ENCODE measurements at regions not wholly inside any gene's neighbourhood (a gene's known extent, or its start where the extent isn't known, plus 50 kb on each side); places are given as distances from the start of the nearest gene placed in this dataset.
"Not testable (repeated sequence)": the region's sequence is repeated elsewhere in the genome, so short reads cannot be mapped to it uniquely, and the experiment has no call there.

DNA sequence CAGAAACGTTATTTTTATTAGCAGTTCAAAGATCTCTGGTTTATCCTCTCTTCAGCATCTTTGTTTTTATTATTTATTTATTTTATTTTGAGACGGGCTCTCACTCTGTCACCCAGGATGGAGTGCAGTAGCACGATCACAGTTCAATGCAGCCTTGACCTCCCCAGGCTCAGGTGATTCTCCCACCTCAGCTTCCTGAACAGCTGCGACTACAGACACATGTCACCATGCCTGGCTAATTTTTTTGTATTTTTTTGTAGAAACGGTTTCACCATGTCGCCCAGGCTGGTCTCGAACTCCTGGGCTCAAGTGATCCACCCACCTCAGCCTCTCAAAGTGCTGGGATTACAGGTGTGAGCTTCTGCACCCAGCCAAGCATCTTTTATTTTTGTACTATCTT lies 147.7 kb downstream of the CDRT15L2 start:
- DNase-seq, H3K27me3 Mint-ChIP-seq, POLR2A ChIA-PET, H3K4me3 Mint-ChIP-seq, ATAC-seq, H3K36me3 Mint-ChIP-seq, H3K27ac Mint-ChIP-seq, H3K9me3 Mint-ChIP-seq: not testable (repeated sequence)
- peaks cover 0 to 13% (median 0%) of the 10 kb centered on the region in 4 donors for H3K4me1 Mint-ChIP-seq

DNA sequence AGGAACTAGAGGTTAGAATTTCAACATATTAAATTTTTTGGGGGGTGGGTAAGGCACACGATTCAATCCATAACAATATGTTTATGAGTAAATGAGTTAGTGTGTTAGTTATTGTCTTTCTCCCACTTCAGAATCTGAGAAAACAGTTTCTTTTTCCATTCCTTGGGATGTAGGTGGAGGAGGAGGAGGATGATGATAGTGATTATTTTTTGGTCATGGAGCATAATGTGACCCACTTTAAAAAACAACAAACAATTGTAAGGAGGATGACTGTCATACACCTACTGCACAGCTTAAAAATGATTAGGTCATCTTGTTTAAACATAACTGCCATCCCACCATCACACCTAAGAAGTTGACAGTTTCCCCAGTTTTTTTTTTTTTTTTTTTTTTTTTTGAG lies 148.7 kb downstream of the CDRT15L2 start:
- DNase-seq, result no peak
- H3K27me3 Mint-ChIP-seq, result peaks cover 0 to 7% (median 3%) of the 10 kb centered on the region in 5 donors
- peaks cover 0 to 13% (median 0%) of the 10 kb centered on the region in 4 donors for H3K4me1 Mint-ChIP-seq
- H3K9me3 Mint-ChIP-seq, result no peaks in the 10 kb centered on the region
- no peak overlapping the region for H3K4me3 Mint-ChIP-seq
- POLR2A ChIA-PET, result no interaction called here
- no peak for ATAC-seq
- H3K27ac Mint-ChIP-seq, result no peak overlapping the region
- H3K36me3 Mint-ChIP-seq, result no peaks in the 10 kb centered on the region

DNA sequence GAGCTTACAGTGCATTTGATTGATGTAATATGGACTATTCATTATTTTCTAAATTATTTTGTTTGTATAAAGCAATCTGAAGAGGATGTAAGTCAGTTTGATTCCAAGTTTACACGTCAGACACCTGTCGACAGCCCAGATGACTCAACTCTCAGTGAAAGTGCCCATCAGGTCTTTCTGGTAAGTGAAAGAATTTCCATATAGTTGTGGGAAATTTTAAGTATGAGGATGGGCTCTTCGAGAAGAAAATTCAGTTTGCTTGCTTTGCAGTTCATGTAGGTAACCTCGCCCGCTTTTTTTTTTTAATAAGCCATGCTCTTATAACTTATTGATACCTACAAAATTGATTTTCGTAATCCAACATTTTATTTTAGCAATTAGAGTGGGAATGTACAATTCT lies 151.6 kb downstream of the CDRT15L2 start:
- H3K27me3 Mint-ChIP-seq, ATAC-seq, H3K36me3 Mint-ChIP-seq, H3K27ac Mint-ChIP-seq, DNase-seq, H3K9me3 Mint-ChIP-seq, H3K4me1 Mint-ChIP-seq, H3K4me3 Mint-ChIP-seq, POLR2A ChIA-PET: not testable (repeated sequence)

DNA sequence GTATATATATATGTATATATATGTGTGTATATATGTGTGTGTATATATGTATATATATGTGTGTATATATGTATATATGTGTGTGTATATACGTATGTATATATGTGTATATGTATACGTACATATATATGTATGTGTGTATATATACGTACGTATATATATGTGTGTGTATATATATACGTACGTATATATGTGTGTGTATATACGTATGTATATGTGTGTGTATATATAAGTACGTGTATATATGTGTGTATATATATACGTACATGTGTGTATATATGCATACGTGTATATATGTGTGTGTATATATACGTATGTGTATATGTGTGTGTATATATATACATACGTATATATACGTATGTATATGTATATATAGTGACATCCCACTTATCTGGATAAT lies 154.4 kb downstream of the CDRT15L2 start:
- no peak overlapping the region for H3K4me3 Mint-ChIP-seq
- H3K27me3 Mint-ChIP-seq, result peaks cover 0 to 5% (median 3%) of the 10 kb centered on the region in 5 donors

DNA sequence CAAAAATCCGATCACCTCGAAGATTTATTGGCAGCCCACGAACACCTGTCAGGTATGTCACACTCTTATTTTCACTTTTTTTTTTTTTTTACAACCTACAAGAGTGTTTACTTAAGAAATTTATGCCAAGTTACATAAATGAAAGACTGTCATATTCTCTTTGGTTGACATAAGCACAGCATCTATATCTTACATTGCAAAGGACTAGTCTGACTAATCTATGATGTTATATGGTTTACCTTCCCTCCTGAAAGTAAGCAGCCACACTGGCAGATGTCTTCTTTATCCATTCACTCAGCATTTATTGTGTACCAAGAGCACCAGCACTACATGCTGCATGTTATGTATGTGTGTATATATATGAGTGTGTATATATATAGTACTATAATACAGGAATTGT lies 156.3 kb downstream of the CDRT15L2 start:
- Mint-ChIP-seq H3K4me3 (no peak overlapping the region), H3K36me3 (no peaks in the 10 kb centered on the region), H3K9me3 (no peaks in the 10 kb centered on the region), H3K27ac (no peak overlapping the region), H3K4me1 (peaks cover 0 to 2% (median 0%) of the 10 kb centered on the region in 4 donors), H3K27me3 (peaks cover 0 to 9% (median 3%) of the 10 kb centered on the region in 5 donors)
- ATAC-seq (no peak), DNase-seq (no peak)
- POLR2A ChIA-PET, result no interaction called here

More for the DNA sequence above, 154.4 kb downstream of the CDRT15L2 start:
- Mint-ChIP-seq H3K36me3 (no peaks in the 10 kb centered on the region), H3K9me3 (no peaks in the 10 kb centered on the region), H3K4me1 (peaks cover 0 to 2% (median 0%) of the 10 kb centered on the region in 4 donors), H3K27ac (no peak overlapping the region)
- no peak for DNase-seq
- POLR2A ChIA-PET, result no interaction called here
- no peak for ATAC-seq

DNA sequence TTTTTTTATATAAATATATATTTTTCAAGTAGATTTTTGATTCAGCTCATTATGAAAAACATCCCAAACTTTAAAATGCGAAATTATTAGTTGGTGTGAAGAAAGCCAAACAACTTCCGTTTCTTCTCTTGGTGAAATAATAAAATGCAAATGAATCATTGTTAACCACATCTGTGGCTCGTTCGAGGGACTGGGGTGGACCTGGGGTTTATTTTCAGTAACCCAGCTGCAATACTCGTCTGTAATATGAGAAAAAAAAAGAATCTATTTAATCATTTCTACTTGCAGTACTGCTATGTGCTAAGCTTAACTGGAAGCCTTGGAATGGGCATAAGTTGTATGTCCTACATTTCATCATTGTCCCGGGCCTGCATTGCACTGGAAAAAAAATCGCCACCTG lies 158.1 kb downstream of the CDRT15L2 start:
- H3K36me3 Mint-ChIP-seq, H3K4me3 Mint-ChIP-seq, ATAC-seq, H3K27ac Mint-ChIP-seq, POLR2A ChIA-PET, H3K9me3 Mint-ChIP-seq, H3K4me1 Mint-ChIP-seq, DNase-seq: not testable (repeated sequence)
- H3K27me3 Mint-ChIP-seq, result peaks cover 0 to 15% (median 3%) of the 10 kb centered on the region in 5 donors

DNA sequence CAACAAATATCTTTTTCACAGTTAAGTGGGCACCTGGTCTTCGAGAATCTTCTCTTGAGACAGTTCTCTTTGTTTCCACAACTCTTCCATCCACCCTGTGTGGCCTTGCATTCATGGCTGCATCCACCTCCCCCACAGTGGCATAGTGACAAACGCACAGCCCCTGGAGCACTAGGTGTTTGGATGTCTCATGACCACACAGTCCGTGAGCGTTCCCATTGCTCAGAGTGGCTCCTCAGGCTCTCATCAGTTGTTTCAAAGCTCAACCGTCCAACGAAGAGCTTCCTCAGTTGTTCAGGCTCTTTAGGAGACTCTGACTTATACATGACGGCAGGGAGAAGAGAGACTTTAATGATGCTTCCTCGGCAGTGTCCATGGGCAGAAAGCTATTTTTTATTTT lies 191.6 kb downstream of the CDRT15L2 start:
- no peak overlapping the region for H3K27ac Mint-ChIP-seq
- DNase-seq (no peak), ATAC-seq (no peak)
- no peaks in the 10 kb centered on the region for H3K9me3 Mint-ChIP-seq
- H3K4me1 Mint-ChIP-seq, result no peaks in the 10 kb centered on the region
- peaks cover 0 to 2% (median 0%) of the 10 kb centered on the region in 5 donors for H3K27me3 Mint-ChIP-seq
- POLR2A ChIA-PET, result no interaction called here
- H3K4me3 Mint-ChIP-seq, result no peak overlapping the region
- no peaks in the 10 kb centered on the region for H3K36me3 Mint-ChIP-seq

DNA sequence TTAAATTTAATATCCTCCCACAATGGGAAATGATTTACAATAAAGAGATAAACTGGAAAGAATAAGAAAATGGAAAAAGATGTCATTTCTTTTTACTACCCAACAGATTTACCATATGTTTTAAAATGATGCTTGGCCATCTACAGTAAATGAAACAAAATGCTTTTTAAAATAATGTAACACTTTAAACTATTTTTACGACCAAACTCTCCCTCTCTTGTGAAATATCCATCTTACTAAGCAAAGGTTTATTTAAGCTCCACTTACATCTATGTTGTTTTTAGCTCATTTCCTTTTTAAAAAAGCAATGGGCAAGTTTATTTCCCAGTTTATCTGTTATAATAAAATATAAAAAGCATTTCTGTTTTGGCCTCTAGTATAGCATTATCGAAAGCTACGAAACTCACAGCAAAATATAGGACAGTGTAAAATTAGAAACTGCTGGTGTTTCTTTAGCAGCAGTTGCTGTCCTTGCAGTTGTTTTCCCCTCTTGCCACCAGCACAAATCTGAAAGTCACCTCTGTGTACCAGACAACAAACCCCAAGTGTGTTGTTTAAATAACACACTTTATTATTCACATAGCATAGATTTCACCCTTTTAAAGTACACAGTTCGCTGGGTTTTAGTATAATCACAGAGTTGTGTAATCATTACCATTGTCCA lies 195.1 kb downstream of the CDRT15L2 start:
- no peak for ATAC-seq
- H3K4me3 Mint-ChIP-seq, result no peak overlapping the region

DNA sequence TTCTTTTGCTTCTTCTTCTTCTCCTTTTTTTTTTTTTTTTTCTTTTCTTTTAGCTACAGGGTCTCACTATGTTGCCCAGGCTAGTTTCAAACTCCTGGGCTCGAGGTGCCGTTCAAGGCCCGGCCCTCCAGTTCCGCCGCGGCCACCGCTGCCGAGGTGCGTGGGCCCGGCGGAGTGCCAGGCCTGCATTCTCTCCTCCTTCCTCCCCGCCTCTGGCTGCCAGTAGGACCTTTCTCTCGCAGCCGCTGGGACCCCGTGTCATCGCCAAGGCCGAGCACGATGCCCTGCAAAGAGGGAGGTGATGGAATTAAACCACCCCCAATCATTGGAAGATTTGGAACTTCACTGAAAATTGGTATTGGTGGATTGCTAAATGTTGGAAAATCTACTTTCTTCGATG lies 195.8 kb downstream of the CDRT15L2 start:
- no peak for DNase-seq
- Mint-ChIP-seq H3K4me3 (no peak overlapping the region), H3K27ac (no peak overlapping the region), H3K4me1 (peaks cover 0 to 2% (median 0%) of the 10 kb centered on the region in 4 donors), H3K9me3 (no peaks in the 10 kb centered on the region), H3K27me3 (peaks cover 0 to 4% (median 0%) of the 10 kb centered on the region in 5 donors), H3K36me3 (peaks cover 0 to 1% (median 0%) of the 10 kb centered on the region in 3 donors)
- ATAC-seq, result no peak
- POLR2A ChIA-PET, result no interaction called here

More for the DNA sequence above, 195.1 kb downstream of the CDRT15L2 start:
- Mint-ChIP-seq H3K9me3 (no peaks in the 10 kb centered on the region), H3K4me1 (peaks cover 0 to 2% (median 0%) of the 10 kb centered on the region in 4 donors), H3K27me3 (peaks cover 0 to 4% (median 0%) of the 10 kb centered on the region in 5 donors), H3K27ac (no peak overlapping the region), H3K36me3 (peaks cover 0 to 1% (median 0%) of the 10 kb centered on the region in 3 donors)
- DNase-seq, result no peak
- POLR2A ChIA-PET, result no interaction called here

DNA sequence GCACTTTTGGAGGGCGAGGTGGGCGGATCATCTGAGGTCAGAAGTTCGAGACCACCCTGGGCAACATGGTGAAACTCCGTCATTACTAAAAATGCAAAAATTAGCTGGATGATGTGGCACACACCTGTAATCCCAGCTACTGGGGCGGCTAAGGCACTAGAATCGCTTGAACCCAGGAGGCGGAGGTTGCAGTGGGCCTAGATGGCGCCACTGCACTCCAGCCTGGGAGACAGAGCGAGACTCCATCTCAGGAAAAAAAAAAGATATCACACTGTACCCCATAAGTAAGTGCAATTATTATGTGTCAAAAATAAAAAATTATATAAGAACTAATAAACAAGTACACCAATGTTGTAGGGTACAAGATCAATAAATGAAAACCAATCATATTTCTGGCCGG lies 200.0 kb downstream of the CDRT15L2 start:
- peaks cover 0 to 1% (median 0%) of the 10 kb centered on the region in 3 donors for H3K36me3 Mint-ChIP-seq
- no peak overlapping the region for H3K4me3 Mint-ChIP-seq
- no peak for DNase-seq
- no peak for ATAC-seq
- POLR2A ChIA-PET, result no interaction called here
- peaks cover 0 to 10% (median 3%) of the 10 kb centered on the region in 5 donors for H3K27me3 Mint-ChIP-seq
- H3K4me1 Mint-ChIP-seq, result peaks cover 0 to 2% (median under 1%) of the 10 kb centered on the region in 4 donors
- H3K27ac Mint-ChIP-seq, result no peak overlapping the region
- H3K9me3 Mint-ChIP-seq, result peaks cover 0 to under 1% (median 0%) of the 10 kb centered on the region in 9 donors

DNA sequence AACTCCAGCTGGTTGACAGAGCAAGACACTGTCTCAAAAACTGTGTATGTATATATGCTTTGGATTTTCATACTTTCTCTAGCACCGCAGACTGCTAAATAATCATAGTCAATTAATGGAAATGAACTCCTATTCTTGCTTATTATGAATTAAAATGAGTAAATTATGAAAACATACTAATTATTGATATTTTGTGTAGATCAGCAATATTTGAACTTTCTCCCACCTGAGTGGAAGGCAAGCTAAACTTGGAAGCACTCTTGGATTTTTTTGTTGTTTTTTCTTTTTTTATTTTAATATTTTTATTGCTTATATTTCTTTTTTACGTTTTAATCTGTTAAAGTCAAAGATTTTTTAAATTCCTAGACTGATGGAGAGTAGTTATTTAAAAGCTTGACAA lies 201.7 kb downstream of the CDRT15L2 start:
- Mint-ChIP-seq H3K27ac (peak overlapping the region in 1 of 10 donors; percentile 71), H3K36me3 (peaks cover 0 to 1% (median 0%) of the 10 kb centered on the region in 3 donors), H3K4me1 (peaks cover 0 to 3% (median 1%) of the 10 kb centered on the region in 4 donors), H3K9me3 (peaks cover 0 to 2% (median 0%) of the 10 kb centered on the region in 9 donors), H3K4me3 (no peak overlapping the region), H3K27me3 (peaks cover 3 to 22% (median 12%) of the 10 kb centered on the region in 5 donors)
- ATAC-seq (no peak), DNase-seq (no peak)
- POLR2A ChIA-PET, result interaction anchor here (0.6 kb wide), 1 partner anchor 33 kb away, joined by 4 read pairs; no protein-coding TSS in a partner anchor

DNA sequence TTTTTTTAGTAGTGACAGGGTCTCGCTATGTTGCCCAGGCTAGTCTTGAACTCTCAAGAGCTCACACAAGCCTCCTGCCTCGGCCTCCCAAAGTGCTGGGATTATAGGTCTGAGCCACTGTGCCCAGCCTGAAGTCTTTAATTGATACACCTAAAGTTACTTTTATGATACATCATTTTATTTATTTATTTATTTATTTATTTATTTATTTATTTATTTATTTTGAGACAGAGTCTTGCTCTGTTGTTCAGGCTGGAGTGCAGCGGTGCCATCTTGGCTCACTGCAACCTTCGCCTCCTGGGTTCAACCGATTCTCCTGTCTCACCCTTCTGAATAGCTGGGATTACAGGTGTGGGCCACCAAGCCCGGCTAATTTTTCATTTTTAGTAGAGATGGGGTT lies 202.3 kb downstream of the CDRT15L2 start:
- H3K36me3 Mint-ChIP-seq, ATAC-seq, DNase-seq, H3K4me1 Mint-ChIP-seq, H3K9me3 Mint-ChIP-seq, H3K27ac Mint-ChIP-seq, H3K4me3 Mint-ChIP-seq: not testable (repeated sequence)
- peaks cover 3 to 22% (median 12%) of the 10 kb centered on the region in 5 donors for H3K27me3 Mint-ChIP-seq
- POLR2A ChIA-PET, result interaction anchor here (0.6 kb wide), 1 partner anchor 32 kb away, joined by 4 read pairs; no protein-coding TSS in a partner anchor

DNA sequence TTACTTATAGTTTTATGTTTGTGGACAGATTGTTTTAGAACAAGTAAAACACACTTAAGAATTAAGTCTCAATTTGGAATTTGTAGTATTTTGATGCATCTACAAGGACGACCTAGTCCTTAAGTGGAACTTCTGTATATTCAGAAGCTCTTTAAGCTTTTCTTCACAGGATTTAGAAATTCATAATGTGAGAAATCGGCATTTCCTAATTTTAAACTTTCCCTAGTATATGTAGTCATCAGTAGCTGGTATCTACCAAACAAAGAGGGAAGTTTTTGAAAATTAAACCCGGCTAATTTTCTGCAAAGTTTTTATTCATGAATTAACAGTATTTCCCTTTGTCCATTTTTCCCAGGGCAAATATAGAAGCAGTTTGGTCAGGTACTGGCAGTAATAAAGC lies 203.6 kb downstream of the CDRT15L2 start:
- POLR2A ChIA-PET, result no interaction called here
- Mint-ChIP-seq H3K36me3 (no peaks in the 10 kb centered on the region), H3K4me1 (peaks cover 0 to 3% (median 1%) of the 10 kb centered on the region in 4 donors), H3K9me3 (peaks cover 0 to 2% (median 0%) of the 10 kb centered on the region in 9 donors), H3K27me3 (peaks cover 3 to 33% (median 15%) of the 10 kb centered on the region in 5 donors), H3K4me3 (no peak overlapping the region), H3K27ac (no peak overlapping the region)
- ATAC-seq (no peak), DNase-seq (no peak)

All from naive thymus-derived CD8-positive, alpha-beta T cell (primary cell).